Right lobe of liver (tissue), 4 donors: ENCODE measurements at regions not wholly inside any gene's neighbourhood (a gene's known extent, or its start where the extent isn't known, plus 50 kb on each side); places are given as distances from the start of the nearest gene placed in this dataset.

Experiments used
- CTCF ChIP-seq, 4 donors: fragments of 200-600 bp in 3 of 4; fragments of 450-650 bp in 1 of 4; IDR thresholded peaks; one replicate each; pipeline versions ENCODE4 v1.5.1 to v1.8.0; 2016 to 2022; ENCODE audit warnings: antibody characterized with exemption in 4 of 4, mild to moderate bottlenecking in 2 of 4
- POLR2A ChIP-seq: fragments of 450-650 bp; IDR thresholded peaks from one replicate; pipeline ENCODE4 v1.6.1; 2017; ENCODE audit warnings: antibody characterized with exemption, mild to moderate bottlenecking
- donor health status: DM: no; HTN: no; CAD: no.
- donor health status: DM: no; HTN: no; CAD: no.
- donor health status: DM: no; HTN: yes; CAD: no.

GRCh38 chr1:209527993-209528717 lies 55.4 kb upstream of the CAMK1G start:
- no peak for TF ChIP-seq CTCF (IDR thresholded peaks at IDR 0.05)
- no peak for TF ChIP-seq POLR2A
